H1 (cell line): ENCODE measurements at regions not wholly inside any gene's neighbourhood (a gene's known extent, or its start where the extent isn't known, plus 50 kb on each side); places are given as distances from the start of the nearest gene placed in this dataset.

Source experiments
- CTCF ChIA-PET: fragments of 300-600 bp; sonication (Branson Sonifier 250); formaldehyde crosslinking; loops from one replicate; lab custom pipeline; 2021; ENCODE audit not compliant: partially characterized antibody; lab: Charles Lee
- POLR2A ChIA-PET: fragments of 300-600 bp; sonication (Branson Sonifier 250); formaldehyde crosslinking; loops from one replicate; lab custom pipeline; 2021; ENCODE audit warnings: inconsistent platforms; ENCODE audit not compliant: partially characterized antibody; lab: Charles Lee
- DNase-seq, 2 experiments: peaks; one replicate each; pipeline versions ENCODE4 v3.0.0 to v3.0.0-alpha.2; 2010 to 2022; ENCODE audit warnings: low spot score in 2 of 2, low read depth in 1 of 2, mixed read lengths in 1 of 2
- FAIRE-seq: peaks from 2 replicates; lab custom pipeline; 2011; peaks lifted over from hg19 to GRCh38; lab: Jason Lieb, UNC
- H2AFZ ChIP-seq: 2 replicates; pipeline ENCODE4 v1.8.1; 2012; ENCODE audit warnings: low read length, inconsistent platforms
- H2AK5ac ChIP-seq: 2 replicates; pipeline ENCODE4 v1.6.1; 2013; ENCODE audit warnings: low read depth, low read length
- H2BK120ac ChIP-seq: replicated peaks from 2 replicates; pipeline ENCODE3; 2013; ENCODE audit warnings: low read depth, low read length, inconsistent platforms
- H2BK12ac ChIP-seq: 2 replicates; pipeline ENCODE4 v1.6.1; 2013; ENCODE audit warnings: low read depth, low read length
- H2BK15ac ChIP-seq: 2 replicates; pipeline ENCODE4 v1.6.1; 2013; ENCODE audit warnings: low read length
- H2BK20ac ChIP-seq: 2 replicates; pipeline ENCODE4 v1.6.1; 2013; ENCODE audit warnings: low read length
- H2BK5ac ChIP-seq: 2 replicates; pipeline ENCODE4 v1.6.1; 2013; ENCODE audit warnings: low read depth, low read length
- H3K14ac ChIP-seq: 2 replicates; pipeline ENCODE4 v1.6.1; 2013; ENCODE audit warnings: inconsistent platforms; ENCODE audit not compliant: insufficient read length
- H3K18ac ChIP-seq: 2 replicates; pipeline ENCODE4 v1.6.1; 2013; ENCODE audit warnings: low read length; ENCODE audit errors: extremely low read depth
- H3K23ac ChIP-seq: 2 replicates; pipeline ENCODE4 v1.6.1; 2013; ENCODE audit warnings: inconsistent platforms; ENCODE audit not compliant: insufficient read length
- H3K23me2 ChIP-seq: 2 replicates; pipeline ENCODE4 v1.6.1; 2013; ENCODE audit warnings: low read depth, low read length
- H3K27ac ChIP-seq: 2 replicates; pipeline ENCODE4 v1.6.1; 2011; ENCODE audit warnings: low read depth, low read length, inconsistent platforms
- H3K27me3 ChIP-seq, 4 experiments: replicated peaks in 1 of 4; 1 replicate in 1 of 4; 2 replicates in 3 of 4; pipeline versions ENCODE4 v1.6.1 to v1.8.1; 2011 to 2013; ENCODE audit warnings: low read length in 3 of 4, mild to moderate bottlenecking in 3 of 4, inconsistent platforms in 2 of 4, mixed read lengths in 2 of 4, moderate library complexity in 1 of 4; ENCODE audit not compliant: control insufficient read depth in 3 of 4, insufficient read depth in 3 of 4; ENCODE audit errors: extremely low read depth in 1 of 4
- H3K36me3 ChIP-seq, 4 experiments: 2 replicates each; pipeline versions ENCODE4 v1.6.1 to v1.8.1; 2011 to 2013; ENCODE audit warnings: mild to moderate bottlenecking in 4 of 4, low read length in 3 of 4, moderate library complexity in 2 of 4, control low read depth in 1 of 4, inconsistent platforms in 1 of 4; ENCODE audit not compliant: insufficient read depth in 4 of 4, control insufficient read depth in 2 of 4
- H3K4ac ChIP-seq: replicated peaks from 2 replicates; pipeline ENCODE3; 2013; ENCODE audit warnings: low read length, low read depth, mixed read lengths, inconsistent platforms; ENCODE audit not compliant: insufficient read length
- H3K4me1 ChIP-seq, 4 experiments: replicated peaks in 1 of 4; 1 replicate in 1 of 4; 2 replicates in 3 of 4; pipeline versions ENCODE4 v1.6.1 to v1.8.1; 2011 to 2013; ENCODE audit warnings: low read length in 3 of 4, inconsistent platforms in 2 of 4, mixed read lengths in 1 of 4; ENCODE audit not compliant: insufficient read depth in 4 of 4, control insufficient read depth in 3 of 4
- H3K4me2 ChIP-seq, 2 experiments: 2 replicates each; pipeline versions ENCODE4 v1.6.1 to v1.8.1; 2011 to 2013; ENCODE audit warnings: low read depth in 2 of 2, low read length in 2 of 2, control low read depth in 1 of 2, inconsistent platforms in 1 of 2, mild to moderate bottlenecking in 1 of 2; ENCODE audit not compliant: insufficient read depth in 1 of 2
- H3K4me3 ChIP-seq, 4 experiments: fragments of 200-600, 300-600 bp in 1 of 4; sonication (generic), shearing (Covaris generic), sonication (Bioruptor Twin) in 1 of 4; 2 replicates each; pipeline versions ENCODE4 v1.5.1 to v1.8.1; 2011 to 2016; ENCODE audit warnings: low read length in 4 of 4, low read depth in 3 of 4, control low read depth in 2 of 4, inconsistent platforms in 2 of 4, mild to moderate bottlenecking in 2 of 4, mixed read lengths in 1 of 4, moderate library complexity in 1 of 4; ENCODE audit not compliant: insufficient read depth in 2 of 4; ENCODE audit errors: extremely low read depth in 1 of 4
- H3K56ac ChIP-seq: replicated peaks from 2 replicates; pipeline ENCODE3; 2013; ENCODE audit warnings: low read depth, mild to moderate bottlenecking, mixed read lengths, low read length, inconsistent platforms; ENCODE audit not compliant: insufficient read length
- H3K79me1 ChIP-seq: 2 replicates; pipeline ENCODE4 v1.6.1; 2013; ENCODE audit warnings: low read depth, low read length, control low read depth
- H3K79me2 ChIP-seq, 2 experiments: 2 replicates each; pipeline versions ENCODE4 v1.6.1 to v1.8.1; 2012 to 2013; ENCODE audit warnings: low read length in 2 of 2, mild to moderate bottlenecking in 2 of 2, inconsistent platforms in 1 of 2; ENCODE audit not compliant: insufficient read depth in 2 of 2, control insufficient read depth in 1 of 2
- H3K9ac ChIP-seq, 4 experiments: replicated peaks in 1 of 4; 1 replicate in 1 of 4; 2 replicates in 3 of 4; pipeline versions ENCODE4 v1.6.1 to v1.8.1; 2011 to 2013; ENCODE audit warnings: low read depth in 3 of 4, low read length in 3 of 4, control low read depth in 2 of 4, mild to moderate bottlenecking in 2 of 4, moderate library complexity in 2 of 4, inconsistent platforms in 1 of 4; ENCODE audit errors: extremely low read depth in 1 of 4
- H3K9me3 ChIP-seq, 2 experiments: 2 replicates each; pipeline versions ENCODE4 v1.6.1 to v1.8.1; 2012 to 2013; ENCODE audit warnings: mild to moderate bottlenecking in 2 of 2, moderate library complexity in 2 of 2, control low read depth in 1 of 2, inconsistent platforms in 1 of 2, low read depth in 1 of 2, low read length in 1 of 2, mixed read lengths in 1 of 2; ENCODE audit not compliant: insufficient read depth in 2 of 2
- H4K20me1 ChIP-seq, 2 experiments: replicated peaks in 1 of 2; 2 replicates each; pipeline versions ENCODE3 to v1.8.1; 2011 to 2013; ENCODE audit warnings: inconsistent platforms in 2 of 2, low read length in 2 of 2, mild to moderate bottlenecking in 1 of 2; ENCODE audit not compliant: insufficient read depth in 2 of 2, control insufficient read depth in 1 of 2
- H4K5ac ChIP-seq: 2 replicates; pipeline ENCODE4 v1.6.1; 2013; ENCODE audit warnings: low read length, low read depth, mixed read lengths, inconsistent platforms; ENCODE audit not compliant: insufficient read length
- H4K8ac ChIP-seq: 2 replicates; pipeline ENCODE4 v1.8.0; 2013; ENCODE audit warnings: mild to moderate bottlenecking, moderate library complexity, low read length, inconsistent platforms; ENCODE audit not compliant: insufficient read depth; ENCODE audit errors: extremely low read depth
- H4K91ac ChIP-seq: replicated peaks from 2 replicates; pipeline ENCODE3; 2013; ENCODE audit warnings: low read length, mixed read lengths, inconsistent platforms; ENCODE audit not compliant: insufficient read length
- CREB1 ChIP-seq: IDR thresholded peaks from 2 replicates; pipeline ENCODE4 v1.6.1; 2012; ENCODE audit warnings: inconsistent platforms
- EGR1 ChIP-seq: IDR thresholded peaks from 2 replicates; pipeline ENCODE4 v1.6.1; 2011; ENCODE audit warnings: low read depth, low read length, borderline replicate concordance
- GABPA ChIP-seq: IDR thresholded peaks from 2 replicates; pipeline ENCODE4 v1.6.1; 2011; ENCODE audit warnings: mild to moderate bottlenecking, low read length, moderate library complexity, borderline replicate concordance; ENCODE audit not compliant: insufficient read depth
- HDAC2 ChIP-seq, 2 experiments: fragments of 300-600 bp in 1 of 2; sonication (generic) in 1 of 2; IDR thresholded peaks; 2 replicates each; pipeline ENCODE4 v1.6.1; 2011 to 2012; ENCODE audit warnings: low read depth in 2 of 2, low read length in 2 of 2, mild to moderate bottlenecking in 2 of 2, moderate library complexity in 2 of 2, borderline replicate concordance in 1 of 2, inconsistent platforms in 1 of 2
- JUND ChIP-seq: IDR thresholded peaks from 2 replicates; pipeline ENCODE4 v1.6.1; 2011; ENCODE audit warnings: mild to moderate bottlenecking, improper control_type of control experiment, low read length
- RFX5 ChIP-seq: IDR thresholded peaks from 2 replicates; pipeline ENCODE4 v1.6.1; 2011; ENCODE audit warnings: low read depth, low read length, improper control_type of control experiment, borderline replicate concordance
- RXRA ChIP-seq: IDR thresholded peaks from 2 replicates; pipeline ENCODE4 v1.6.1; 2011; ENCODE audit warnings: low read depth, mild to moderate bottlenecking, low read length, moderate library complexity; ENCODE audit not compliant: insufficient read depth
- TAF1 ChIP-seq: IDR thresholded peaks from 2 replicates; pipeline ENCODE4 v1.6.1; 2011; ENCODE audit warnings: mild to moderate bottlenecking, low read depth, low read length
- TCF12 ChIP-seq: IDR thresholded peaks from 2 replicates; pipeline ENCODE4 v1.6.1; 2011; ENCODE audit warnings: low read depth, mild to moderate bottlenecking, low read length
- WGBS, 2 experiments: shearing (Covaris generic) in 1 of 2; methylation state at CpG; one replicate each; pipeline versions ENCODE4 v1.1.6 to v1.1.7; 2013 to 2015; ENCODE audit warnings: low lambda C conversion rate in 2 of 2, mixed read lengths in 2 of 2, inconsistent platforms in 1 of 2, low coverage in 1 of 2, missing lambda C conversion rate in 1 of 2; ENCODE audit not compliant: insufficient replicate concordance in 2 of 2, insufficient coverage in 1 of 2, insufficient read length in 1 of 2; ENCODE audit errors: extremely low coverage in 1 of 2, missing lambda C conversion rate in 1 of 2; 5-methylcytosine and 5-hydroxymethylcytosine counted together
- TF ChIP-seq, protein P1 (sequence below): IDR thresholded peaks from 2 replicates; pipeline ENCODE4 v1.6.1; 2011; ENCODE audit warnings: low read depth, mild to moderate bottlenecking, low read length; ENCODE audit not compliant: insufficient read depth
- TF ChIP-seq, protein P2 (sequence below): IDR thresholded peaks from 2 replicates; pipeline ENCODE4 v1.6.1; 2012; ENCODE audit warnings: inconsistent platforms

DNA sequence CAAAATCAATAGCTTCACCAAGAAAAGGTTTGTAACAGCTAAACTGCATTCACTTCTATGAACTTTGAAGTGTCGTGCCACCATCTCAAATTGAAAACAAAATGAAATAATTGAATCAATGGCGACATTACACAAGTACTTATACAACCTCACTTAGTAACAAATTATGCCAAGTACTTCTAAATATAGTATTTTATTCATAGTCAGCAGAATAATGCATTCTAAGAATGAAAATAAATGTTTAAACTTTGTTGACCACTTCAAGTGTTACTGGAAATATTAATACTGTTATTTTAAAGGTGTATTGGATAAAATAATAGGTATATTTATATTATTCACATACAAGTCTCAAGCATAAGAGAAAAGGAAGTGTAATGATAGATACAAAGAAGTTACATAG, 280.1 kb upstream of the HTR1E start:
- Histone ChIP-seq H3K56ac (no peak overlapping the region), H2BK12ac (no peak overlapping the region), H2AFZ (no peak overlapping the region), H2BK15ac (no peak overlapping the region), H4K8ac (no peak overlapping the region), H3K79me2 (no peaks in the 10 kb centered on the region), H4K20me1 (no peaks in the 10 kb centered on the region), H2BK120ac (no peak overlapping the region), H3K18ac (no peak overlapping the region), H3K4ac (no peak overlapping the region), H3K9ac (no peak overlapping the region), H4K91ac (no peak overlapping the region), H3K27ac (no peak overlapping the region), H3K4me2 (no peak overlapping the region), H2BK20ac (no peak overlapping the region), H3K23ac (no peak overlapping the region), H3K23me2 (no peaks in the 10 kb centered on the region), H3K36me3 (no peaks in the 10 kb centered on the region), H3K9me3 (no peaks in the 10 kb centered on the region), H2BK5ac (no peak overlapping the region), H2AK5ac (no peak overlapping the region), H3K79me1 (no peaks in the 10 kb centered on the region), H3K27me3 (no peaks in the 10 kb centered on the region), H3K4me3 (no peak overlapping the region), H3K4me1 (no peaks in the 10 kb centered on the region), H3K14ac (no peak overlapping the region), H4K5ac (no peak overlapping the region)
- 97% methylated on average over 2 of the region's 2 CpGs; no CpG with 5 or more reads in 1 of the 2 experiments for WGBS, 2 experiments
- DNase-seq = no peak
- POLR2A ChIA-PET = no interaction called here
- CTCF ChIA-PET = interaction anchor here (1.1 kb wide), 1 partner anchor 14 kb away, joined by 3 read pairs; no protein-coding TSS in a partner anchor
- FAIRE-seq = no peak
- TF ChIP-seq RFX5 (no peak), JUND (no peak), TCF12 (no peak), RXRA (no peak), HDAC2 (IDR thresholded peaks at IDR 0.05; ENCODE audit: borderline replicate concordance in 1 of 2, low read depth in 2 of 2, low read length in 2 of 2) (no peak), CREB1 (no peak), TAF1 (no peak), EGR1 (no peak), GABPA (no peak)
- TF ChIP-seq, protein P1, sequence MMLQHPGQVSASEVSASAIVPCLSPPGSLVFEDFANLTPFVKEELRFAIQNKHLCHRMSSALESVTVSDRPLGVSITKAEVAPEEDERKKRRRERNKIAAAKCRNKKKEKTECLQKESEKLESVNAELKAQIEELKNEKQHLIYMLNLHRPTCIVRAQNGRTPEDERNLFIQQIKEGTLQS = no peak
- TF ChIP-seq, protein P2, sequence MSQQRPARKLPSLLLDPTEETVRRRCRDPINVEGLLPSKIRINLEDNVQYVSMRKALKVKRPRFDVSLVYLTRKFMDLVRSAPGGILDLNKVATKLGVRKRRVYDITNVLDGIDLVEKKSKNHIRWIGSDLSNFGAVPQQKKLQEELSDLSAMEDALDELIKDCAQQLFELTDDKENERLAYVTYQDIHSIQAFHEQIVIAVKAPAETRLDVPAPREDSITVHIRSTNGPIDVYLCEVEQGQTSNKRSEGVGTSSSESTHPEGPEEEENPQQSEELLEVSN = no peak
